Astrocyte (in vitro differentiated cells and primary cell): ENCODE measurements at regions not wholly inside any gene's neighbourhood (a gene's known extent, or its start where the extent isn't known, plus 50 kb on each side); places are given as distances from the start of the nearest gene placed in this dataset.

Experiments
- CTCF ChIP-seq: IDR thresholded peaks from 2 replicates; pipeline ENCODE4 v1.5.1; 2011; ENCODE audit warnings: low read depth, mild to moderate bottlenecking, inconsistent platforms, low read length, moderate library complexity; ENCODE audit not compliant: insufficient read depth
- EZH2 ChIP-seq: IDR thresholded peaks from 2 replicates; pipeline ENCODE4 v1.6.1; 2012; ENCODE audit warnings: mild to moderate bottlenecking, low read length, inconsistent platforms; ENCODE audit not compliant: insufficient read depth

GRCh38 chrX:113289503-113289902 is 448.9 kb upstream of the AMOT start:
- TF ChIP-seq CTCF (no peak), EZH2 (no peak)
